ENCODE measurements at regions not wholly inside any gene's neighbourhood (a gene's known extent, or its start where the extent isn't known, plus 50 kb on each side); places are given as distances from the start of the nearest gene placed in this dataset.

GRCh38 chr14:88987516-88987915, 163.1 kb downstream of the TTC8 start:
- H3K36me3 Mint-ChIP-seq (ENCODE audit: low read depth, unreplicated experiment), result no peaks in the 10 kb centered on the region
- DNase-seq (ENCODE audit: low spot score), result no peak

DNA sequence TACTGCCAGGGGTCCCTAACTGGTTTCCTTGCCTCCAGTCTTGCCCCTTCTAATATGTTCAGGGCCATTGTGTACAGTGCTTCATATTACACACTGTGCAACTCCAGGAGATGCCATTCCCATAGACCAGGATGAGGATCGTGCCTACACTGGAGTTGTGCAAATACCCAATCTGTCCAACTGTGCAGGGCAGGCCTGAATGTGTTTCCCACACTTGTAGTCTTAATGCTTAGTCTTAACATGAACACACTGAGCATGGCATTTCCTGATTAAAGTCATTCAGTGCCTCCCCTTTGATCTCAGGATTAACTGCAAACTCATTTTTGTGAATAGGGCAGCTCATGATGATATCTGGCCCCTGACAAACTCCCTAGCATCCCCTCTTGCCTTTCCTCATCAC, 165.5 kb downstream of the TTC8 start:
- no peak overlapping the region for H3K4me3 Mint-ChIP-seq (ENCODE audit: unreplicated experiment)
- no peak overlapping the region for H3K27ac Mint-ChIP-seq (ENCODE audit: unreplicated experiment)
- no peak for DNase-seq (ENCODE audit: low spot score)
- TF ChIP-seq CTCF (IDR thresholded peaks at IDR 0.05; ENCODE audit: unreplicated experiment), result no peak
- no peaks in the 10 kb centered on the region for H3K4me1 Mint-ChIP-seq (ENCODE audit: unreplicated experiment)
- H3K9me3 Mint-ChIP-seq (ENCODE audit: unreplicated experiment), result no peaks in the 10 kb centered on the region
- peaks cover 1% of the 10 kb centered on the region for H3K27me3 Mint-ChIP-seq (ENCODE audit: unreplicated experiment)
- no peaks in the 10 kb centered on the region for H3K36me3 Mint-ChIP-seq (ENCODE audit: low read depth, unreplicated experiment)

More at GRCh38 chr14:88987516-88987915, 163.1 kb downstream of the TTC8 start:
- Mint-ChIP-seq H3K4me3 (ENCODE audit: unreplicated experiment) (no peak overlapping the region), H3K27ac (ENCODE audit: unreplicated experiment) (no peak overlapping the region), H3K27me3 (ENCODE audit: unreplicated experiment) (peaks cover 1% of the 10 kb centered on the region), H3K9me3 (ENCODE audit: unreplicated experiment) (no peaks in the 10 kb centered on the region), H3K4me1 (ENCODE audit: unreplicated experiment) (no peaks in the 10 kb centered on the region)
- no peak for TF ChIP-seq CTCF (IDR thresholded peaks at IDR 0.05; ENCODE audit: unreplicated experiment)

DNA sequence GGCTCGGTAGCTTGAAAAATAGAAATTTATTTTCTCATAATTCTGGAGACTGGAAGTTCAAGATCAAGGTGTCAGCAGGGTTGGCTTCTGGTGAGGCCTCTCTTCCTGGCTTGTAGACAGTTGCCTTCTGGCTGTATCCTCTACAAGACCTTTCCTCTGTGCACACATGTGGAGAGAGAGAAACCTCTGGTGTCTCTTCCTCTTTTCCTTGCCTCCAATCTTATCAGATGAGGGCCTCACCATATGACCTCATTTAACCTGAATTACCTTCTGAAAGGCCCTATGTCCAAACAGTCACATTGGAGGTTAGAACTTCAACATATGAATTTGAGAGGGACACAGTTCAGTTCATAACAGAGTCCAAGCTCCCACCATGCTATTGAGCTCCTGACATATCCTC, 166.4 kb downstream of the TTC8 start:
- no peak for TF ChIP-seq CTCF (IDR thresholded peaks at IDR 0.05; ENCODE audit: unreplicated experiment)
- Mint-ChIP-seq H3K4me1 (ENCODE audit: unreplicated experiment) (no peaks in the 10 kb centered on the region), H3K36me3 (ENCODE audit: low read depth, unreplicated experiment) (no peaks in the 10 kb centered on the region), H3K9me3 (ENCODE audit: unreplicated experiment) (no peaks in the 10 kb centered on the region), H3K4me3 (ENCODE audit: unreplicated experiment) (no peak overlapping the region), H3K27me3 (ENCODE audit: unreplicated experiment) (peaks cover 1% of the 10 kb centered on the region), H3K27ac (ENCODE audit: unreplicated experiment) (no peak overlapping the region)
- no peak for DNase-seq (ENCODE audit: low spot score)

DNA sequence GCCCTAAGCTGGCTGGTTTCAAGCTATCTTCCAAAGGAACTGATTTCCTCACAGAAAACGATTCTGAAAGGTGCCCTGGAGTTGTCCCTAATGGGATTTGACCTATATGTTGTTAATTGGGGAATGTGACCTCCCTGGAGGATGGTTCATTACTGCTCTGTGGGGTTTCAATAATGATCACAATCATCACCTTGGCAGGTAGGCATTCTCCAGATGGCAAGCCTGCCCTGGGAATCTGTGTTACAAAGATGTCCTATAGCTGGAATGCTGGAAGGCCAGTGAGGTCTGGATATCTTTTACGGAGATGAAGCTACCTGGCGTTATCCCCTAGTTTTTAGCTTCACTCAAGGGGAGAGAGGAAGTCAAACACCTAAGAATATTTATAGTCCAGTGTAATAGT, 167.6 kb downstream of the TTC8 start:
- H3K4me1 Mint-ChIP-seq (ENCODE audit: unreplicated experiment), result no peaks in the 10 kb centered on the region
- no peak overlapping the region for H3K27ac Mint-ChIP-seq (ENCODE audit: unreplicated experiment)

GRCh38 chr14:88993946-88994345, 169.5 kb downstream of the TTC8 start:
- DNase-seq (ENCODE audit: low spot score), result no peak
- no peaks in the 10 kb centered on the region for H3K36me3 Mint-ChIP-seq (ENCODE audit: low read depth, unreplicated experiment)
- H3K27me3 Mint-ChIP-seq (ENCODE audit: unreplicated experiment), result peaks cover 1% of the 10 kb centered on the region
- no peak for TF ChIP-seq CTCF (IDR thresholded peaks at IDR 0.05; ENCODE audit: unreplicated experiment)
- no peaks in the 10 kb centered on the region for H3K4me1 Mint-ChIP-seq (ENCODE audit: unreplicated experiment)
- H3K4me3 Mint-ChIP-seq (ENCODE audit: unreplicated experiment), result no peak overlapping the region
- no peak overlapping the region for H3K27ac Mint-ChIP-seq (ENCODE audit: unreplicated experiment)
- no peaks in the 10 kb centered on the region for H3K9me3 Mint-ChIP-seq (ENCODE audit: unreplicated experiment)

More for the DNA sequence above, 167.6 kb downstream of the TTC8 start:
- DNase-seq (ENCODE audit: low spot score), result no peak
- no peaks in the 10 kb centered on the region for H3K9me3 Mint-ChIP-seq (ENCODE audit: unreplicated experiment)
- no peak for TF ChIP-seq CTCF (IDR thresholded peaks at IDR 0.05; ENCODE audit: unreplicated experiment)
- peaks cover 1% of the 10 kb centered on the region for H3K27me3 Mint-ChIP-seq (ENCODE audit: unreplicated experiment)
- H3K4me3 Mint-ChIP-seq (ENCODE audit: unreplicated experiment), result no peak overlapping the region
- no peaks in the 10 kb centered on the region for H3K36me3 Mint-ChIP-seq (ENCODE audit: low read depth, unreplicated experiment)

Measured in endothelial cell (in vitro differentiated cells).